ENCODE measurements at regions not wholly inside any gene's neighbourhood (a gene's known extent, or its start where the extent isn't known, plus 50 kb on each side); places are given as distances from the start of the nearest gene placed in this dataset.

DNA sequence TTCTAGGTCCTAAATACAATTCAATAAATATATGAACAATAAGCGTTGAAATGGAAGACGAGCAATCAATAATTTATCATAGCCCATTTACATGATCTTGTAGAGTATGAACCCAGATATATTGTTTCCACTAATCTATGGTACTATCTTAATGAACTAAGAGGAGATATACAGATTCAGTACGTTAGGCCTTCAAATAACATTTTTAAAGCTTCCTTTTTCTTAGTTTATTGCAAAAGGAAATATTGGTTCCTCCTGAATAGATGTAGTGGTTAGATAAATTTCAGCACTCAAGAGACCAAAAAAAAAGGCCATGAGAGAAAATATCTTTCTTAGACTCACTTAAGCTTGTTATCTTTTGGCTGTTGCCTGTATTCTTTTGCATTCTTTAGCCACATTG lies 147.5 kb upstream of the PITX2 start:
- TF ChIP-seq, protein P1, sequence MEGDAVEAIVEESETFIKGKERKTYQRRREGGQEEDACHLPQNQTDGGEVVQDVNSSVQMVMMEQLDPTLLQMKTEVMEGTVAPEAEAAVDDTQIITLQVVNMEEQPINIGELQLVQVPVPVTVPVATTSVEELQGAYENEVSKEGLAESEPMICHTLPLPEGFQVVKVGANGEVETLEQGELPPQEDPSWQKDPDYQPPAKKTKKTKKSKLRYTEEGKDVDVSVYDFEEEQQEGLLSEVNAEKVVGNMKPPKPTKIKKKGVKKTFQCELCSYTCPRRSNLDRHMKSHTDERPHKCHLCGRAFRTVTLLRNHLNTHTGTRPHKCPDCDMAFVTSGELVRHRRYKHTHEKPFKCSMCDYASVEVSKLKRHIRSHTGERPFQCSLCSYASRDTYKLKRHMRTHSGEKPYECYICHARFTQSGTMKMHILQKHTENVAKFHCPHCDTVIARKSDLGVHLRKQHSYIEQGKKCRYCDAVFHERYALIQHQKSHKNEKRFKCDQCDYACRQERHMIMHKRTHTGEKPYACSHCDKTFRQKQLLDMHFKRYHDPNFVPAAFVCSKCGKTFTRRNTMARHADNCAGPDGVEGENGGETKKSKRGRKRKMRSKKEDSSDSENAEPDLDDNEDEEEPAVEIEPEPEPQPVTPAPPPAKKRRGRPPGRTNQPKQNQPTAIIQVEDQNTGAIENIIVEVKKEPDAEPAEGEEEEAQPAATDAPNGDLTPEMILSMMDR (optimal IDR thresholded peaks at IDR 0.05 in 1 of 3, IDR thresholded peaks at IDR 0.05 in 1 of 3, conservative IDR thresholded peaks at IDR 0.05 in 1 of 3; ENCODE audit: extremely low read depth in 1 of 3, insufficient read depth in 2 of 3, low read length in 3 of 3), result no peak
- TF ChIP-seq EZH2 (IDR thresholded peaks at IDR 0.05; ENCODE audit: low read length), result no peak

All from keratinocyte (primary cell).